Trophoblast cell (in vitro differentiated cells and primary cell): ENCODE measurements at regions not wholly inside any gene's neighbourhood (a gene's known extent, or its start where the extent isn't known, plus 50 kb on each side); places are given as distances from the start of the nearest gene placed in this dataset.
"Not testable (repeated sequence)": the region's sequence is repeated elsewhere in the genome, so short reads cannot be mapped to it uniquely, and the experiment has no call there.

Source experiments
- DNase-seq, 2 donors: peaks; one replicate each; pipeline ENCODE4 v3.0.0-alpha.2; 2016
- H2AFZ ChIP-seq: 2 replicates; pipeline ENCODE4 v1.6.1; 2013; ENCODE audit warnings: low read length, moderate library complexity, mild to moderate bottlenecking; ENCODE audit not compliant: insufficient read depth, poor library complexity
- H2AK5ac ChIP-seq: 2 replicates; pipeline ENCODE4 v1.6.1; 2013; ENCODE audit warnings: mild to moderate bottlenecking, low read length
- H2BK120ac ChIP-seq: 2 replicates; pipeline ENCODE4 v1.6.1; 2013; ENCODE audit warnings: low read length, mild to moderate bottlenecking, moderate library complexity; ENCODE audit not compliant: insufficient read depth, poor library complexity
- H2BK12ac ChIP-seq: 2 replicates; pipeline ENCODE4 v1.6.1; 2013; ENCODE audit warnings: mild to moderate bottlenecking, low read length, moderate library complexity
- H2BK5ac ChIP-seq: 2 replicates; pipeline ENCODE4 v1.6.1; 2013; ENCODE audit warnings: low read length, low read depth, moderate library complexity, mild to moderate bottlenecking; ENCODE audit not compliant: poor library complexity
- H3K14ac ChIP-seq: 2 replicates; pipeline ENCODE4 v1.6.1; 2013; ENCODE audit warnings: mild to moderate bottlenecking, low read length
- H3K18ac ChIP-seq: 2 replicates; pipeline ENCODE4 v1.6.1; 2013; ENCODE audit warnings: mild to moderate bottlenecking, low read length
- H3K23ac ChIP-seq: 2 replicates; pipeline ENCODE4 v1.6.1; 2013; ENCODE audit warnings: low read length
- H3K27ac ChIP-seq: 2 replicates; pipeline ENCODE4 v1.5.1; 2013; ENCODE audit warnings: low read depth, mild to moderate bottlenecking, inconsistent platforms, low read length, moderate library complexity
- H3K27me3 ChIP-seq: 2 replicates; pipeline ENCODE4 v1.6.1; 2013; ENCODE audit warnings: inconsistent platforms, mild to moderate bottlenecking, low read length, moderate library complexity; ENCODE audit not compliant: insufficient read depth
- H3K36me3 ChIP-seq, 2 experiments: 1 replicate in 1 of 2; 2 replicates in 1 of 2; pipeline ENCODE4 v1.6.1; 2013; ENCODE audit warnings: low read length in 2 of 2, mild to moderate bottlenecking in 2 of 2, moderate library complexity in 1 of 2; ENCODE audit not compliant: insufficient read depth in 2 of 2, control insufficient read depth in 1 of 2
- H3K4ac ChIP-seq: 2 replicates; pipeline ENCODE4 v1.6.1; 2013; ENCODE audit warnings: low read depth, mild to moderate bottlenecking, low read length, moderate library complexity
- H3K4me1 ChIP-seq, 2 experiments: 1 replicate in 1 of 2; 2 replicates in 1 of 2; pipeline ENCODE4 v1.6.1; 2013; ENCODE audit warnings: low read length in 2 of 2, mild to moderate bottlenecking in 2 of 2, moderate library complexity in 1 of 2; ENCODE audit not compliant: insufficient read depth in 2 of 2, control insufficient read depth in 1 of 2
- H3K4me2 ChIP-seq: 2 replicates; pipeline ENCODE4 v1.6.1; 2013; ENCODE audit warnings: inconsistent platforms, mild to moderate bottlenecking, low read length, moderate library complexity
- H3K4me3 ChIP-seq: 2 replicates; pipeline ENCODE4 v1.5.1; 2013; ENCODE audit warnings: mild to moderate bottlenecking, low read depth, low read length, inconsistent platforms
- H3K79me1 ChIP-seq: one replicate; pipeline ENCODE4 v1.6.1; 2013; ENCODE audit warnings: low read length
- H3K79me2 ChIP-seq: 2 replicates; pipeline ENCODE4 v1.6.1; 2013; ENCODE audit warnings: low read length, mild to moderate bottlenecking; ENCODE audit not compliant: control insufficient read depth, insufficient read depth, poor library complexity
- H3K9ac ChIP-seq: 2 replicates; pipeline ENCODE4 v1.6.1; 2013; ENCODE audit warnings: mild to moderate bottlenecking, low read length
- H3K9me3 ChIP-seq: 2 replicates; pipeline ENCODE4 v1.6.1; 2013; ENCODE audit warnings: low read depth, mild to moderate bottlenecking, control low read depth, inconsistent platforms, low read length; ENCODE audit not compliant: insufficient read depth
- H4K12ac ChIP-seq: 2 replicates; pipeline ENCODE4 v1.6.1; 2013; ENCODE audit warnings: low read depth, mild to moderate bottlenecking, low read length, moderate library complexity
- H4K8ac ChIP-seq: 2 replicates; pipeline ENCODE4 v1.6.1; 2013; ENCODE audit warnings: low read depth, mild to moderate bottlenecking, low read length, moderate library complexity
- H4K91ac ChIP-seq: one replicate; pipeline ENCODE4 v1.6.1; 2013; ENCODE audit warnings: low read depth, mild to moderate bottlenecking, low read length, moderate library complexity
- WGBS: extraction: QIAGEN DNeasy Blood & Tissue Kit; methylation state at CpG from one replicate; pipeline ENCODE4 v1.1.7; 2013; ENCODE audit warnings: missing lambda C conversion rate; ENCODE audit not compliant: insufficient read length, insufficient coverage; ENCODE audit errors: extremely low coverage; 5-methylcytosine and 5-hydroxymethylcytosine counted together

GRCh38 chr13:27362064-27362751, 62.2 kb upstream of the GTF3A start:
- Histone ChIP-seq H2BK12ac (no peak overlapping the region), H3K27me3 (no peaks in the 10 kb centered on the region), H3K4ac (no peak overlapping the region), H3K79me1 (no peaks in the 10 kb centered on the region), H3K27ac (no peak overlapping the region), H3K18ac (no peak overlapping the region), H3K4me1 (peaks cover 4% of the 10 kb centered on the region in 2 experiments), H3K9ac (no peak overlapping the region), H3K9me3 (peaks cover 2% of the 10 kb centered on the region), H3K4me2 (peak overlapping the region; percentile 89), H2BK120ac (no peak overlapping the region), H2BK5ac (no peak overlapping the region), H3K36me3 (no peaks in the 10 kb centered on the region), H2AK5ac (no peak overlapping the region), H4K12ac (peak overlapping the region; percentile 20), H3K4me3 (peak overlapping the region; percentile 64), H4K8ac (peak overlapping the region; percentile 37), H3K79me2 (no peaks in the 10 kb centered on the region), H2AFZ (peak overlapping the region; percentile 61), H3K23ac (no peak overlapping the region), H4K91ac (peak overlapping the region; percentile 3), H3K14ac (no peak overlapping the region)
- WGBS, result no CpG with 5 or more reads among the region's 36 CpGs
- peak; percentile 73 to 89 for DNase-seq

GRCh38 chr13:27363637-27364036, 60.8 kb upstream of the GTF3A start:
- DNase-seq, H3K4me3 ChIP-seq, H2AK5ac ChIP-seq, H4K91ac ChIP-seq, H3K4ac ChIP-seq, H2AFZ ChIP-seq, H3K9ac ChIP-seq, H3K36me3 ChIP-seq, H3K79me2 ChIP-seq, H2BK120ac ChIP-seq, H4K12ac ChIP-seq, H3K4me1 ChIP-seq, H2BK5ac ChIP-seq, H4K8ac ChIP-seq, H3K9me3 ChIP-seq, H3K79me1 ChIP-seq, H3K27ac ChIP-seq, H3K18ac ChIP-seq, H2BK12ac ChIP-seq, H3K4me2 ChIP-seq, H3K14ac ChIP-seq, H3K27me3 ChIP-seq, H3K23ac ChIP-seq: not testable (repeated sequence)
- no CpG with 5 or more reads among the region's 5 CpGs for WGBS

GRCh38 chr13:27367570-27367969, 56.8 kb upstream of the GTF3A start:
- no peak overlapping the region for H2AK5ac ChIP-seq
- H3K14ac ChIP-seq, result no peak overlapping the region
- H3K9me3 ChIP-seq, result peaks cover 4% of the 10 kb centered on the region
- no peak overlapping the region for H2AFZ ChIP-seq
- H3K79me2 ChIP-seq, result no peaks in the 10 kb centered on the region
- no peak overlapping the region for H3K27ac ChIP-seq
- H3K23ac ChIP-seq, result no peak overlapping the region
- H3K79me1 ChIP-seq, result no peaks in the 10 kb centered on the region
- H4K8ac ChIP-seq, result no peak overlapping the region
- no CpG with 5 or more reads among the region's 5 CpGs for WGBS
- peaks cover under 1% of the 10 kb centered on the region in 2 experiments for H3K4me1 ChIP-seq
- H3K4me3 ChIP-seq, result no peak overlapping the region
- H3K36me3 ChIP-seq, result no peaks in the 10 kb centered on the region
- H2BK120ac ChIP-seq, result no peak overlapping the region
- no peak overlapping the region for H3K4ac ChIP-seq
- H4K12ac ChIP-seq, result no peak overlapping the region
- no peak overlapping the region for H4K91ac ChIP-seq
- no peak overlapping the region for H2BK5ac ChIP-seq
- no peaks in the 10 kb centered on the region for H3K27me3 ChIP-seq
- no peak overlapping the region for H3K18ac ChIP-seq
- H2BK12ac ChIP-seq, result no peak overlapping the region
- H3K4me2 ChIP-seq, result no peak overlapping the region
- no peak for DNase-seq
- no peak overlapping the region for H3K9ac ChIP-seq

- no peak overlapping the region for H3K18ac ChIP-seq
- H3K4me1 ChIP-seq, result no peaks in the 10 kb centered on the region
- no peaks in the 10 kb centered on the region for H3K27me3 ChIP-seq
- H3K14ac ChIP-seq, result no peak overlapping the region
- no peak overlapping the region for H3K27ac ChIP-seq
- no peak overlapping the region for H2AFZ ChIP-seq
- no peak overlapping the region for H3K4me3 ChIP-seq
- no peak overlapping the region for H4K91ac ChIP-seq
- H3K9ac ChIP-seq, result no peak overlapping the region
- no peak overlapping the region for H3K23ac ChIP-seq
- H3K36me3 ChIP-seq, result no peaks in the 10 kb centered on the region
- H2BK12ac ChIP-seq, result no peak overlapping the region
- no peak overlapping the region for H3K4ac ChIP-seq
- no peak overlapping the region for H4K12ac ChIP-seq
- no peak overlapping the region for H2BK5ac ChIP-seq
- no peak overlapping the region for H2BK120ac ChIP-seq
- no peak overlapping the region for H3K4me2 ChIP-seq
- H4K8ac ChIP-seq, result no peak overlapping the region
- no peak overlapping the region for H2AK5ac ChIP-seq
- H3K79me1 ChIP-seq, result no peaks in the 10 kb centered on the region
- no CpG with 5 or more reads among the region's 12 CpGs for WGBS
- DNase-seq, result peak in 1 of 2 donors; percentile 6
- H3K79me2 ChIP-seq, result no peaks in the 10 kb centered on the region
- H3K9me3 ChIP-seq, result peaks cover 2% of the 10 kb centered on the region
Observed at GRCh38 chr13:27370305-27370872, 54.0 kb upstream of the GTF3A start.
